ENCODE measurements at regions not wholly inside any gene's neighbourhood (a gene's known extent, or its start where the extent isn't known, plus 50 kb on each side); places are given as distances from the start of the nearest gene placed in this dataset.

DNA sequence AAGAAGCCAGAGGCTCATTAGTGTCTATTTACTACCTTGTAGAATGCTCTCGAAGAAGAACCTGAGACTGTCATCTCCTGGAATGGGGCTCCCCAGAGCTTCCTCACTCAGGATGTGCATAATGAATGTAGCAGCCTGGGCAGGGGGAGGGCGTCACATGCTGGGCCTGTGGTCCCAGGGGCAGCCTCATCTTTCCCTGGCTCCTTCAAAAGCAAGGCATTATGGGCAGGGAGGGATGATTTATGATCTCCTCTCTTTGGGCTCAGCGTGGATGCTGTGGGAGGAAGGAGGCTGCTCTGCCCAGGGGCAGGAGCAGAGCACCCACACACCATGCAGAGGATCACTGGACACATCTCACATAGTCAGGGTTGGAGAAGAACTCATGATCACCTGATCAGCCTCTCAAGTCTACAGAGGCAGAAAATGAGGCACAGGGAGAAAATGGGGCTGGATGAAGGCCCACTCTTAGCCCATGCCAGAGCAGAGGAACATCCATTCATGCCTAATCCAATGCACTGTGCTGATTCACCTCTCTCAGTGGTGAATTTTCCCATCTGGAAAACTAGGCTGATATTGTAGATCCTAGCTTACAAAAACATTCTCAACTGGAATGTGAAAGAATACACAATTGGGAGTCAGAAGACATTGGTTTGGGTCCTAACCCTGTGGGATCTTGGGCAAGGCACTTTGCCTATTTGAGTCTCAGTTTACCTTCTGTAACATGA is 173.7 kb downstream of the CARTPT start:
- Histone ChIP-seq H3K4me3 (no peak overlapping the region), H3K27me3 (no peaks in the 10 kb centered on the region), H3K4me1 (peaks cover 0 to 19% (median 15%) of the 10 kb centered on the region in 4 donors), H3K36me3 (no peaks in the 10 kb centered on the region), H3K9me3 (no peaks in the 10 kb centered on the region), H3K27ac (peak overlapping the region in 2 of 4 donors; percentile 32 to 80)
- TF ChIP-seq, protein P1, sequence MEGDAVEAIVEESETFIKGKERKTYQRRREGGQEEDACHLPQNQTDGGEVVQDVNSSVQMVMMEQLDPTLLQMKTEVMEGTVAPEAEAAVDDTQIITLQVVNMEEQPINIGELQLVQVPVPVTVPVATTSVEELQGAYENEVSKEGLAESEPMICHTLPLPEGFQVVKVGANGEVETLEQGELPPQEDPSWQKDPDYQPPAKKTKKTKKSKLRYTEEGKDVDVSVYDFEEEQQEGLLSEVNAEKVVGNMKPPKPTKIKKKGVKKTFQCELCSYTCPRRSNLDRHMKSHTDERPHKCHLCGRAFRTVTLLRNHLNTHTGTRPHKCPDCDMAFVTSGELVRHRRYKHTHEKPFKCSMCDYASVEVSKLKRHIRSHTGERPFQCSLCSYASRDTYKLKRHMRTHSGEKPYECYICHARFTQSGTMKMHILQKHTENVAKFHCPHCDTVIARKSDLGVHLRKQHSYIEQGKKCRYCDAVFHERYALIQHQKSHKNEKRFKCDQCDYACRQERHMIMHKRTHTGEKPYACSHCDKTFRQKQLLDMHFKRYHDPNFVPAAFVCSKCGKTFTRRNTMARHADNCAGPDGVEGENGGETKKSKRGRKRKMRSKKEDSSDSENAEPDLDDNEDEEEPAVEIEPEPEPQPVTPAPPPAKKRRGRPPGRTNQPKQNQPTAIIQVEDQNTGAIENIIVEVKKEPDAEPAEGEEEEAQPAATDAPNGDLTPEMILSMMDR (IDR thresholded peaks at IDR 0.05) = no peak
- TF ChIP-seq EP300 (IDR thresholded peaks at IDR 0.05) (no peak), POLR2A (IDR thresholded peaks at IDR 0.05) (no peak), POLR2AphosphoS5 (IDR thresholded peaks at IDR 0.05) (no peak)
- intact Hi-C loops (cut with DNase I) = no loop called here
- no peak for DNase-seq
- WGBS, 2 donors = 59 to 61% methylated on average over 3 of the region's 3 CpGs

DNA sequence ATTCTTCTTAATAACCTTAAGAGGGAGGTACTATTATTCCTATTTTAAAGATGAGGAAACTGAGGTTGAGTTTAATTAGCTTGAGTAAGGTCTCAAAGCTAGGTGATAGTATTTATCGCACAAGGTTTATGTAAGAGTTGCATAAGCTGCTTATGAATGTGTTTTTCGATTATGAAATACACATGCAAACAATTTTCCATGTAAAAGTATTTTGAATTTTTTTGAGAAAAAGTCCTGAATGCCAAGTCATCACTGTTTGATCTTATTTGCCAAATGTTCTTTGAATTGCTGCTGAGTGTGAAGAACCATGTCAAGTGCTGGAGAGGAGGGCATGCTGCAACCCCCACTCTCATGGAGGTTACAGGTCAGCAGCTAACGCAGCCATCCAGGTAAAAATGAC is 174.4 kb downstream of the CARTPT start:
- Histone ChIP-seq H3K4me1 (peaks cover 0 to 19% (median 15%) of the 10 kb centered on the region in 4 donors), H3K9me3 (no peaks in the 10 kb centered on the region), H3K27ac (peak overlapping the region in 1 of 4 donors; percentile 80), H3K27me3 (no peaks in the 10 kb centered on the region), H3K36me3 (no peaks in the 10 kb centered on the region), H3K4me3 (no peak overlapping the region)
- no peak for DNase-seq
- intact Hi-C loops (cut with DNase I) = no loop called here
- WGBS, 2 donors = 88 to 92% methylated on average over 3 of the region's 3 CpGs
- TF ChIP-seq POLR2A (IDR thresholded peaks at IDR 0.05) = no peak
- no peak for TF ChIP-seq EP300 (IDR thresholded peaks at IDR 0.05)
- no peak for TF ChIP-seq POLR2AphosphoS5 (IDR thresholded peaks at IDR 0.05)
- TF ChIP-seq, protein P1 (IDR thresholded peaks at IDR 0.05) = no peak

DNA sequence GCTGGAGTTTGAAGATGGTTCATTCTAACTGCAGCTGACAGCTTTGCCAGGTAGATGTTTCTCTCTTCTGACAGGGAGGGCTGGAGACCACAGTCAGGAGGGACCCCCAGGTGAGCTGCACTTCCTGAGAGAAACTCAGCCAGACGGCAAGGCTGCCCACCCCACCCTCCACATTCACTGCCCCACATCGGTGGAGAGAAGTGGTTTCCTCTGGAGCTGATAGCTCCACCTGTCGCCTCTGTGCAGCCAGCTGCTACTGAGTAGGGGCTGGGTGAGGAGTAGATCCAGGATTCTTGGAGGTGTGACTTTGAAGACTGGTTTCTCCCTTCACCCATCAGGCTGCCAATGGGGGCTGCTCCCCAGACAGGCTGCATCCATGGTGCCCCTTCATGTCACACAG is 175.0 kb downstream of the CARTPT start:
- DNase-seq = no peak
- intact Hi-C loops (cut with DNase I) = no loop called here
- 64 to 80% methylated on average over 3 of the region's 3 CpGs for WGBS, 2 donors

DNA sequence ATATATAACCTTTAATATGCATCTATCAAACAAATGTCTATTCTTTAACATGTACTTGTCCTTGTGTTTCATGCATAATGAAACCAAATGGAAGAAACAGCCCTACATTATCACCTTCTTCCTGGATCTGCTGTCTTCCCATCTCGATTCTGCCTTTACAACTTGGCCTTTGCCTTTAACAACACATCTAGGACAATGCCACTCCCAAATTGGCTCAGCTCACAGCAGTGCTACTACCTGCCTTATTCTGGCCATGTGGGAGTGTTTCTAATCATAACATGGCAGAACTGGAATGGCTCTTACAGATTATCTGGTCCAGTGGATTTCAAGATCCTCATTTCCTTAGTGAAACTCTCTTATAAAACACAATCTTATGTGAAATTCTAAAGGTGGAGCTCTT is 176.5 kb downstream of the CARTPT start:
- TF ChIP-seq, protein P1 (IDR thresholded peaks at IDR 0.05) = no peak
- TF ChIP-seq POLR2A (IDR thresholded peaks at IDR 0.05) = no peak
- no peak for DNase-seq
- Histone ChIP-seq H3K4me1 (peaks cover 0 to 19% (median 15%) of the 10 kb centered on the region in 4 donors), H3K27me3 (no peaks in the 10 kb centered on the region), H3K4me3 (no peak overlapping the region), H3K36me3 (no peaks in the 10 kb centered on the region), H3K9me3 (no peaks in the 10 kb centered on the region), H3K27ac (no peak overlapping the region)
- intact Hi-C loops (cut with DNase I) = no loop called here
- WGBS, 2 donors = 14 to 61% methylated on average over 1 of the region's 1 CpG

More for the DNA sequence above, 175.0 kb downstream of the CARTPT start:
- H3K27ac ChIP-seq = no peak overlapping the region
- no peaks in the 10 kb centered on the region for H3K27me3 ChIP-seq
- H3K4me3 ChIP-seq = no peak overlapping the region
- TF ChIP-seq EP300 (IDR thresholded peaks at IDR 0.05) = no peak
- TF ChIP-seq POLR2AphosphoS5 (IDR thresholded peaks at IDR 0.05) = no peak
- no peak for TF ChIP-seq POLR2A (IDR thresholded peaks at IDR 0.05)
- TF ChIP-seq, protein P1 (IDR thresholded peaks at IDR 0.05) = no peak
- H3K9me3 ChIP-seq = no peaks in the 10 kb centered on the region
- H3K4me1 ChIP-seq = peaks cover 0 to 19% (median 15%) of the 10 kb centered on the region in 4 donors
- no peaks in the 10 kb centered on the region for H3K36me3 ChIP-seq
